Activated naive CD4-positive, alpha-beta T cell treated with anti-CD3 and anti-CD28 coated beads, Interleukin-2, amount 50 U/mL, for 72 hours (primary cell): ENCODE measurements at regions not wholly inside any gene's neighbourhood (a gene's known extent, or its start where the extent isn't known, plus 50 kb on each side); places are given as distances from the start of the nearest gene placed in this dataset.
A peak's percentile ranks its signal among the peaks of the same experiment; 100 is the strongest.

ENCODE experiments used
- ATAC-seq, 2 donors: fragments of 150-1000 bp; cut with Tn5 transposase; 2 replicates each; pipeline ENCODE4 v1.10.0; 2021; ENCODE audit warnings: mild to moderate bottlenecking in 2 of 2, moderate library complexity in 2 of 2
- DNase-seq, 2 donors: peaks; one replicate each; pipeline ENCODE4 v3.0.0; 2021 to 2022; ENCODE audit warnings: low spot score in 2 of 2
- H3K27ac Mint-ChIP-seq, 2 donors: one replicate each; pipeline ENCODE4 v1.8.0; 2022; ENCODE audit warnings: mild to moderate bottlenecking in 2 of 2, mixed read lengths in 2 of 2
- H3K36me3 Mint-ChIP-seq, 2 donors: one replicate each; pipeline ENCODE4 v1.8.0; 2022; ENCODE audit warnings: mixed read lengths in 2 of 2
- H3K9me3 Mint-ChIP-seq, 2 donors: one replicate each; pipeline ENCODE4 v1.8.0; 2022; ENCODE audit warnings: mixed read lengths in 2 of 2

DNA sequence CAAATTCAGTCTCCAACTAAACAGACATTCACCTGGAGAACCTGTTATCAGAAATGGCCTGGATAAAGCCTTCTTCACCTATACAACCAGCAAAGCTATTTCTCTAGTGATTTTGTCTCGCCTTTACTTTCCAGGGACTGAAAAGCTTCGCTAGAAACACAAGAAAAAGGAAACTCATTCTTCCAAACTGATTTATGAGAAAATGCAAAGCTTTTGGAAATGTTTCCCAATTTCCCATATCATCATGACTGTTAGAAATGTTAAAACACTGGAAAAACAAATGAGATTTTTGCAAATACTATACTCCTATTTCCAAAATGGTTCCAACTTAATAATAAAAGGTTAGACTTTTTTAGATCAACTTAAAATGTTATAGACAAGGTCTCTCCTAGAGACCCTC, 218.7 kb downstream of the PAX3 start:
- DNase-seq: no peak
- Mint-ChIP-seq H3K27ac (no peak overlapping the region), H3K9me3 (peaks cover 9 to 10% of the 10 kb centered on the region in 2 donors), H3K36me3 (peaks cover 0 to 4% of the 10 kb centered on the region in 2 donors)
- no peak for ATAC-seq

DNA sequence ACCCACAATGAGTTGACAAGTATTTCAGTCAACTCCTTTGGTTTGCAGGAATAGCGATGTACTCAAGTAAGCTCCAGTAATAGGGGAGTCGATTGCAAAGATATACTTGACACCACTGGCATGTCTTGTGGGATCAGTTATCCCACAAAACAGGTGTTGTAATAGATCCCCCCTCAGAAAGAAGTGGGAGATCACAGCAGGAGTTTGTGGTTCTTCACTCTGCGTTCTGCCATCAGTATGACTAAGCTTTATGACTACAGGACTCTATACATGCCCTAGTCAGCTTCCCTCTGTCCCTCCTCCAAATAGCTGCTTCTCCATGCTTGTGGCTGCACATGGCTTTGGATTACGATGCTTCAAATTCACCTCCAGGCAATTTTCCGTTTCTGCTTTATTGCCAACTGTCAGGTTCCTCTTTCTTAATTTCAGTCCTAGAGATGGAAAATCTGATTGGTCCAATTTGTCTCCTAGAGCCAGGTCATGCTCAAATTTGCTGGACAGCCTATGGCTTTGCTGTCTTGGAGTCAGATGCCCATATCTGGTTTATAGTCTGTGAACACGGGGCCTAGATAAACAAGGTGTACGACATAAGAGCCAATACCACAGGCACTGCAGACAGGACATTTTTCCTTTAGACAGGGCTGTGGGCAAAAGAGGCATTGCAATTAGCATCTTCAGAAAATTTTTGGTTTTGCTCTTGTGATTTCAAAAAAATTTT, 221.7 kb downstream of the PAX3 start:
- Mint-ChIP-seq H3K36me3 (no peaks in the 10 kb centered on the region), H3K9me3 (peaks cover 5 to 7% of the 10 kb centered on the region in 2 donors), H3K27ac (no peak overlapping the region)
- DNase-seq (no peak), ATAC-seq (no peak)

DNA sequence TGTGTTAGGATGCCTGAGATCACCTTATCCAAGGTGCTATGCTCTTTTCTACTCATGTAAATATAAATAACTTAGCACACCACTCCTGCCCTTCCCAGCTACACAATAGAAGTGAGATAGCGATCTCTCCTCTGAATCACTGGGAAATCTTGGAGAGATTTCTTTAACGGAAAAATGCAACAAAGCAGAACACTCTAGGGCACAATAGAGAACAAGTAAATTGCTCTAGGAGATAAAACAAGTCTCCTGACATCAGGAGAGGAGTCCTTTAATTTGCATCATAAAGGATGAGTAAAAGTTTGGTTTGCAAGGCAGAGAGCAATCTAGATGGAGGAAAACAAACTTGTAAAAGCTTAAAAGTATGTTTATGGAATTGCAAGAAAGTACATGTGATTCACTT, 224.1 kb downstream of the PAX3 start:
- Mint-ChIP-seq H3K27ac (no peak overlapping the region), H3K36me3 (no peaks in the 10 kb centered on the region), H3K9me3 (peaks cover 0 to 3% of the 10 kb centered on the region in 2 donors)
- DNase-seq: no peak
- ATAC-seq: no peak

- no peak for ATAC-seq
- no peak for DNase-seq
- Mint-ChIP-seq H3K27ac (no peak overlapping the region), H3K36me3 (no peaks in the 10 kb centered on the region), H3K9me3 (peaks cover 3 to 9% of the 10 kb centered on the region in 2 donors)
Observed at GRCh38 chr2:222071911-222072310, 226.9 kb downstream of the PAX3 start.

DNA sequence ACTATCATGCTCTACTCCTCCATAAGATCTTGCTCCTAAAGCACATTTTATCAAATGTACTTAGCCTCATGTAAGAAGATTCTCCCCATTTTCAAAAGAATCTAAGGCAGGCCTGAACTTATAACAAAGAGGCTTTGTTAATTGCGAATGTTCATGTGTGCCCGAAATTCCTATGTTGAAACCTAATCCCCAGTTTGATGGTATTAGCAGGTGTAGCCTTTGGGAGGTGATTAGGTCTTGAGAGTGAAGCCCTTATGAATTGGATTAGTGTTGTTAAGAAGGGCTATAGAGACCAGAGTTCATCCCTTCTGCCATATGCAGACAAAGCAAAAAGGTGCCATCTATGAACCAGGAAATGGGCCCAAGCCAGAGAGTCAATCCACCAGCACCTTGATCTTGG, 234.5 kb downstream of the PAX3 start:
- DNase-seq: no peak
- H3K27ac Mint-ChIP-seq: no peak overlapping the region
- no peaks in the 10 kb centered on the region for H3K36me3 Mint-ChIP-seq
- ATAC-seq: no peak
- H3K9me3 Mint-ChIP-seq: peaks cover 3 to 9% of the 10 kb centered on the region in 2 donors

DNA sequence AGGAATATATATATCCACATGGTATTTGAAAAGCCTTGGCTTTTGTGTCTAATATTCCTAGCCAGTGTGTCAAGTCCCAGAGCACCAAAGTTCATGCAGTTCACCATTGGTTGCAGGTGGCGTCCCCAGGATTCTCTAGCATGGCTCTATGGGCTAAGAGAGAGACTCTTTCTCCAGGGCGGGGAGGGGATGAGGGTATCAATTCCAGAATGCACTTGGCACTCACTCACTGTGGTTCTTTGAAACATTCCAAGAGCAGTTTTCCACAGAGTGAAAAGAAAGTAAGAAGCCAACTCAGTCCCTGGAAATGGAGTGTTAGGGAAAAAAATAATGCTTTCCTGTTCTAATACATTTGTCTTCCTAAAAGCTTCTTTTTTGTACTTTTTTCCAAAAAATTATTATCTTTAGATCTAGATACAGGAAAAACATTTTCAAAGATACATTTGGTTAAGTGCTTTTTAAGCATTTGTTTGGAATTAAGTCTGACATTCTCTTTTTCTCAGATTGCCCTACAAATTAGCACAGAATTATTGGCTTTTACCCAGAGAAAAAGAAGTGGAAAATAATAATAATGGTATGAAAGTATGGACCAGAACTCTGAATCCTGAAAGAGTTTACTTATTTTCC, 239.9 kb downstream of the PAX3 start:
- DNase-seq (no peak), ATAC-seq (no peak)
- Mint-ChIP-seq H3K36me3 (no peaks in the 10 kb centered on the region), H3K9me3 (no peaks in the 10 kb centered on the region), H3K27ac (no peak overlapping the region)

DNA sequence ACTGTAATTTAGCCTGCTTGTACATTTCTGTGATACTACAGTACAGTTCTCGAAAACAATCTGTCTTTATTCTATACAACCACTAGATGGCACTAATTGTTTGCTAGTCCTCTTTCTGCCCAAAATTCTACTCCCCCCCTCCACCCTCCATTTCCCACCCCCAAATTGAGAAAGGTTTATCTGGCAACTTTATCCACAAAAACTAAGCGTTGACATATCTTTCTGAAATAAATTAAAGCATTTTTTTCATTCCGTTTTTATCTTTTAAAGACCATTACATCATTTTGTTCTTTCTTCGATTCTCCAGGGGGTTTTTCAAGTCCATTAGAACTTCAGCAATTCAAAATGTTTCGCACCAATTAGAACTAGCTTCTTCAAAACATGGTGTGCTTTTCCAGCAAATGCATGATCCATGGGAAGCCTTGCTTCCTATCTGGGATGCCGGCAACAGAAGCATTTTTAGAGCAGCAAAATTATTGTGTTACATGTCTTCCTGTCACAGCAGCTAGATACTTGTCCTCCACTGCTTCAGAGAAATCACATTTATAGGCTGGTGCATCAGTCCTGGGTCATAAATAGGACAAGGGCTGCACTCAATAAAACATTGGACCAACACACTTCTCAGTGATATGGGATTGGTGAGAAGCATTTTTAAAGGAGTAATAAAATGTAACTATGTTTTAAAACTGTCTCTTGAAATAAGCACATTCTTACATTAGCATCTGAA, 241.3 kb downstream of the PAX3 start:
- H3K27ac Mint-ChIP-seq: no peak overlapping the region
- H3K9me3 Mint-ChIP-seq: no peaks in the 10 kb centered on the region
- H3K36me3 Mint-ChIP-seq: no peaks in the 10 kb centered on the region
- no peak for DNase-seq
- ATAC-seq: no peak

DNA sequence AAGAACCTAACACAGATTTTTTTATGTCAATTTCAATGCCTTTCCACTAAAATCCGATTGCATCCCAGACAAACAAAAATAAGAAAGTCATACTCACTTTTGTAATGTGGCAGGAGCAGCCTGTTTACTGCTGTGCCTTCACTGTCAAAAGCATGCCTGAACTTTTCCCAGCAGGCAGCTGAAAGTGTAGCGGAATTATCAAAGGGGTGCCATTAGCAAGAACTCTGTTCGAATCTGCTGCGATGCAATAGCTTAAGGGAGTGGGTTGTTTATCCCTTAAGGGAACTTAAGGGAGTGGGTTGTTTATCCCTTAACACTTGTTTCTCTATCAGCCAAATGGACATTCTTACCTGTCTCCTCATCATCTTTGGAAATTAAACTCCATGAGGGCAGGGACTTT, 243.5 kb downstream of the PAX3 start:
- H3K27ac Mint-ChIP-seq: no peak overlapping the region
- DNase-seq (no peak), ATAC-seq (no peak)
- no peaks in the 10 kb centered on the region for H3K9me3 Mint-ChIP-seq
- no peaks in the 10 kb centered on the region for H3K36me3 Mint-ChIP-seq

GRCh38 chr2:222054813-222055212, 244.0 kb downstream of the PAX3 start:
- Mint-ChIP-seq H3K36me3 (no peaks in the 10 kb centered on the region), H3K9me3 (no peaks in the 10 kb centered on the region), H3K27ac (no peak overlapping the region)
- no peak for ATAC-seq
- no peak for DNase-seq

- DNase-seq (no peak), ATAC-seq (no peak)
- peak overlapping the region in 1 of 2 donors; percentile 2 for H3K27ac Mint-ChIP-seq
- H3K9me3 Mint-ChIP-seq: no peaks in the 10 kb centered on the region
- H3K36me3 Mint-ChIP-seq: no peaks in the 10 kb centered on the region
Observed at GRCh38 chr2:222052934-222053367, 245.8 kb downstream of the PAX3 start.

DNA sequence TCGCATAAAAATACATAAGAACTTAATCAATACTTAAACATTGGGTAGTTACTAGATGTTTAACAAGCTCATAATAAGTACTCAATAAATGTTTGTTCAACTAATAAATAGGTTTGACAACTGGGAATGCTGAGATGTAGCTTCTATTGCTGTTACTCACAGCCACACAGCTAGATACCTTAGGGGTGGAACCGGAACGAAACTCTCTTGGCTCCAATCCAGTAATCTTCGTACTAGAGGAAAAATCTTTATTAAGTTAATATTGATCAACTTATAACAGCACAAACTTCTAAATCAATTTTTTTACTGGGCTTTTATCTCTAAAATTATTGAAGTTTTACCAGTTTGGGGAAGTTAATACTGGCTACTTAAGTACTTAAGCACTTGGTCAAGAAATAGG, 247.8 kb downstream of the PAX3 start:
- DNase-seq (no peak), ATAC-seq (no peak)
- Mint-ChIP-seq H3K36me3 (no peaks in the 10 kb centered on the region), H3K27ac (no peak overlapping the region), H3K9me3 (peaks cover 0 to 4% of the 10 kb centered on the region in 2 donors)

DNA sequence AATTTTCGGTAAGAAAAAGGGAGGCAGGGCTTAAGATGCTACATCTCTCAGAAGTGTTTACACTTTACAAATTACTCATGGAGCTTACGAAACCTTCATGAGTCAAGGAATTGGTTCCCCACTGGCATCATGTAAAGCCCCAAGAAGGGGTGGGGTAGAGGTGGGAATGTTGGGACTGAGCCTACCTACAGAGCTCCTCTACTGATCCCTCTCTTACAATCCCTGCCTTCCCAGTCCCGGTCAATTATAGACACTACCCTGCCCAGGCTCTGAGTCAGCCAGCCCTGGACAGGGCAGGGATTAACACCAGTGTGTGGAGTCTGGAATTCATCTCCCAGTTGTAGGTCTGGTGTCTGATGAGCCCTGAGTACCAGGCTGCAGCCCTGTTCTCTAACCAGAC, 248.9 kb downstream of the PAX3 start:
- peaks cover 0 to 4% of the 10 kb centered on the region in 2 donors for H3K9me3 Mint-ChIP-seq
- no peaks in the 10 kb centered on the region for H3K36me3 Mint-ChIP-seq
- DNase-seq (no peak), ATAC-seq (no peak)
- no peak overlapping the region for H3K27ac Mint-ChIP-seq

- Mint-ChIP-seq H3K36me3 (no peaks in the 10 kb centered on the region), H3K27ac (no peak overlapping the region), H3K9me3 (peaks cover 0 to 4% of the 10 kb centered on the region in 2 donors)
- DNase-seq (no peak), ATAC-seq (no peak)
Observed at GRCh38 chr2:222043897-222044296, 254.9 kb downstream of the PAX3 start.

- ATAC-seq (no peak), DNase-seq (no peak)
- Mint-ChIP-seq H3K27ac (no peak overlapping the region), H3K36me3 (no peaks in the 10 kb centered on the region), H3K9me3 (peaks cover 0 to 4% of the 10 kb centered on the region in 2 donors)
Observed at GRCh38 chr2:222042666-222043065, 256.1 kb downstream of the PAX3 start.

- no peaks in the 10 kb centered on the region for H3K36me3 Mint-ChIP-seq
- H3K27ac Mint-ChIP-seq: no peak overlapping the region
- ATAC-seq: no peak
- H3K9me3 Mint-ChIP-seq: no peaks in the 10 kb centered on the region
- no peak for DNase-seq
Observed at GRCh38 chr2:222040333-222040732, 258.5 kb downstream of the PAX3 start.

- Mint-ChIP-seq H3K27ac (no peak overlapping the region), H3K36me3 (no peaks in the 10 kb centered on the region), H3K9me3 (no peaks in the 10 kb centered on the region)
- ATAC-seq (no peak), DNase-seq (no peak)
Observed at GRCh38 chr2:222039821-222040220, 259.0 kb downstream of the PAX3 start.

DNA sequence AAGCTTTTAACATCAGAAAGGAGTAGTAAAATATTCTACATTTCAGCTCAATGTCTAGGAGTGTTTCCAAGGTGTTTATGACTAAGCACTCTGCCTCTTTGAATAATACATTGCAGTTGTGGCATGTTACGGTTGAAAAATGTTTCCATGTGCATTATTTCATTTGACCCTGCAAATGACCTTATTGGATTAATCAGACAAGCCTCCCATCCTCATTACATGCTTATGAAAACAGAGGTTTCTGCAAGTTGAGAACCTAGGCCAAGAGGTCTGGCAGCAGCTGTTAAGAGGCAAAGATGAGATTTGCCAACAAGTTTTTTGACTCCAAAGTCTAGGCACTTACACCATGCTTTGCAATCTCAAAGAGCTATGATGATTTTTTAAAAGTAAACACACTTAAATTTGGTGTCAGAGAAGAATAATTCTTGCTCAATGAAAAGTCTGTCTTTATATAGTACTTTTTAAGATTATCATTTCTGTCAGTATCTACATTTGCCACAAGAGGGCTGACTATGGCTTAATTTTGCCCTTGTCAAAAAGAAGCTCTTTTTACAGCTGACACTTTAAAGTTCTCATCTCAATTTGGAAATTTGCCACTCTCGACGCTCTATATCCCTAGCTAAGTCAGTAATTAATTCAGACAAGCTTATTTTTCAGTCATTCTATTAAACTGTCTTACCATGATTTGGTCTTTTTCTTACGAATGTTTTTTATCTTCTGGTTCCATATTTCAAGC, 260.6 kb downstream of the PAX3 start:
- Mint-ChIP-seq H3K9me3 (no peaks in the 10 kb centered on the region), H3K36me3 (no peaks in the 10 kb centered on the region), H3K27ac (no peak overlapping the region)
- no peak for ATAC-seq
- DNase-seq: no peak
